ENCODE measurements at regions not wholly inside any gene's neighbourhood (a gene's known extent, or its start where the extent isn't known, plus 50 kb on each side); places are given as distances from the start of the nearest gene placed in this dataset.

GRCh38 chr4:26105337-26105736 is 191.3 kb downstream of the SMIM20 start:
- TF ChIP-seq CTCF (IDR thresholded peaks at IDR 0.05 in 4 of 5, conservative IDR thresholded peaks at IDR 0.05 in 1 of 5) = no peak
- TF ChIP-seq POLR2A (IDR thresholded peaks at IDR 0.05) = no peak
